HFF-Myc (cell line): ENCODE measurements at regions not wholly inside any gene's neighbourhood (a gene's known extent, or its start where the extent isn't known, plus 50 kb on each side); places are given as distances from the start of the nearest gene placed in this dataset.

Experiments used
- DNase-seq: peaks from one replicate; pipeline ENCODE4 v3.0.0-alpha.2; 2011; ENCODE audit warnings: low read depth; ENCODE audit errors: extremely low read depth
- H3K4me3 ChIP-seq: replicated peaks from 2 replicates; pipeline ENCODE4 v1.5.1; 2011; ENCODE audit warnings: low read depth, mild to moderate bottlenecking, control low read depth, low read length
- CTCF ChIP-seq: IDR thresholded peaks from 2 replicates; pipeline ENCODE4 v1.5.1; 2012; ENCODE audit warnings: mild to moderate bottlenecking, low read depth, low read length, control low read depth; ENCODE audit errors: missing control alignments

- H3K4me3 ChIP-seq: no peak overlapping the region
- TF ChIP-seq CTCF: no peak
- DNase-seq: peak; percentile 71
Measured at GRCh38 chr14:51473808-51474565, 177.7 kb upstream of the FRMD6 start.

GRCh38 chr14:51474854-51475253 lies 176.9 kb upstream of the FRMD6 start:
- H3K4me3 ChIP-seq: no peak overlapping the region
- no peak for DNase-seq
- no peak for TF ChIP-seq CTCF

- TF ChIP-seq CTCF: no peak
- no peak for DNase-seq
- H3K4me3 ChIP-seq: no peak overlapping the region
Measured at GRCh38 chr14:51478175-51478621, 173.5 kb upstream of the FRMD6 start.

GRCh38 chr14:51479584-51480325 lies 172.0 kb upstream of the FRMD6 start:
- H3K4me3 ChIP-seq: no peak overlapping the region
- DNase-seq: no peak
- no peak for TF ChIP-seq CTCF

GRCh38 chr14:51481643-51482042 lies 170.1 kb upstream of the FRMD6 start:
- H3K4me3 ChIP-seq: no peak overlapping the region
- TF ChIP-seq CTCF: no peak
- no peak for DNase-seq

GRCh38 chr14:51482102-51482501 lies 169.6 kb upstream of the FRMD6 start:
- TF ChIP-seq CTCF: no peak
- no peak for DNase-seq
- no peak overlapping the region for H3K4me3 ChIP-seq
